ENCODE measurements at regions not wholly inside any gene's neighbourhood (a gene's known extent, or its start where the extent isn't known, plus 50 kb on each side); places are given as distances from the start of the nearest gene placed in this dataset.
A peak's percentile ranks its signal among the peaks of the same experiment; 100 is the strongest.

- DNase-seq: no peak
Measured at GRCh38 chr9:32837551-32838058, 54.3 kb downstream of the TMEM215 start.

GRCh38 chr9:32839013-32839885, 55.9 kb downstream of the TMEM215 start:
- DNase-seq: peak; percentile 49

- DNase-seq: no peak
Measured at GRCh38 chr9:32841314-32841713, 58.0 kb downstream of the TMEM215 start.

- DNase-seq: no peak
Measured at GRCh38 chr9:32843295-32843694, 60.0 kb downstream of the TMEM215 start.

GRCh38 chr9:32844259-32844658, 60.9 kb downstream of the TMEM215 start:
- no peak for DNase-seq

- DNase-seq: no peak
Measured at GRCh38 chr9:32854271-32854670, 70.9 kb downstream of the TMEM215 start.

GRCh38 chr9:32855752-32856151, 72.4 kb downstream of the TMEM215 start:
- no peak for DNase-seq

- DNase-seq: no peak
Measured at GRCh38 chr9:32863291-32863690, 80.0 kb downstream of the TMEM215 start.

- DNase-seq: no peak
Measured at GRCh38 chr9:32864971-32865370, 81.6 kb downstream of the TMEM215 start.

- peak; percentile 69 for DNase-seq
Measured at GRCh38 chr9:32866273-32866672, 82.9 kb downstream of the TMEM215 start.

- peak; percentile 44 for DNase-seq
Measured at GRCh38 chr9:32867026-32867425, 83.7 kb downstream of the TMEM215 start.

- DNase-seq: no peak
Measured at GRCh38 chr9:32867601-32868204, 84.4 kb downstream of the TMEM215 start.

GRCh38 chr9:32869404-32869803, 86.1 kb downstream of the TMEM215 start:
- DNase-seq: no peak

GRCh38 chr9:32873131-32873530, 89.8 kb downstream of the TMEM215 start:
- no peak for DNase-seq

- no peak for DNase-seq
Measured at GRCh38 chr9:32873553-32873952, 90.2 kb downstream of the TMEM215 start.

- DNase-seq: no peak
Measured at GRCh38 chr9:32875242-32875641, 91.9 kb downstream of the TMEM215 start.

GRCh38 chr9:32875748-32876147, 92.4 kb downstream of the TMEM215 start:
- DNase-seq: no peak

GRCh38 chr9:32877103-32877502, 93.8 kb downstream of the TMEM215 start:
- no peak for DNase-seq

- no peak for DNase-seq
Measured at GRCh38 chr9:32877639-32878217, 94.4 kb downstream of the TMEM215 start.

GRCh38 chr9:32879335-32879734, 96.0 kb downstream of the TMEM215 start:
- DNase-seq: no peak

- no peak for DNase-seq
Measured at GRCh38 chr9:32881948-32882347, 98.6 kb downstream of the TMEM215 start.

- DNase-seq: no peak
Measured at GRCh38 chr9:32882705-32883104, 99.4 kb downstream of the TMEM215 start.

- no peak for DNase-seq
Measured at GRCh38 chr9:32884482-32884881, 101.1 kb downstream of the TMEM215 start.

- no peak for DNase-seq
Measured at GRCh38 chr9:32886021-32886420, 102.7 kb downstream of the TMEM215 start.

All from suppressor macrophage treated with lipopolysaccharide for 4 hours (primary cell).